Tibial nerve (tissue), 3 donors: ENCODE measurements at regions not wholly inside any gene's neighbourhood (a gene's known extent, or its start where the extent isn't known, plus 50 kb on each side); places are given as distances from the start of the nearest gene placed in this dataset.

ENCODE experiments used
- EP300 ChIP-seq, 2 donors: sonication (generic); formaldehyde crosslinking; IDR thresholded peaks; one replicate each; pipeline ENCODE4 v1.6.1; 2017; ENCODE audit warnings: antibody characterized with exemption in 2 of 2, mild to moderate bottlenecking in 1 of 2
- POLR2A ChIP-seq, 2 donors: fragments of 450-650 bp; IDR thresholded peaks; one replicate each; pipeline ENCODE4 v1.6.1; 2017; ENCODE audit warnings: antibody characterized with exemption in 2 of 2, mild to moderate bottlenecking in 2 of 2, moderate library complexity in 2 of 2

DNA sequence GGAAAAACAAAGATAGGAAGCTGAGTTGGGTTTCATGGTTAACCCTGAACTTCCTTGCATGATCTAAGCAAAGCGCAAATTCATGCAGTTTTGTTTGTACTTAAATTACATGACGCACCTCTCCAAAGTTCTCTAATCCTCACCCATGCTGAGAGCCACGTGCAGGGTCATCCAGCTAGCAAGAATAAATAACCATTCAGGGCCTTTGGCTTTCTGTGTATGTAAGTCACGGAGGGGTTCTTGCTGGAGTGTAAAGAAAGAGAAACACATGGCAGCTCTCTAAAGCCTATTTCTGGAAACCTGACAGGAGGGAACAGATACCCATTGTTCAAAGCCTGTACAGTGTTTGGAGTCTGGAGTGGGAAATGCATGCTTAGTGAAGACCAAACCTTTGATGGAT lies 171.7 kb upstream of the CCN2 start:
- TF ChIP-seq EP300 (IDR thresholded peaks at IDR 0.05): no peak
- no peak for TF ChIP-seq POLR2A (IDR thresholded peaks at IDR 0.05)
